Heart left ventricle (tissue), 16 donors: ENCODE measurements at regions not wholly inside any gene's neighbourhood (a gene's known extent, or its start where the extent isn't known, plus 50 kb on each side); places are given as distances from the start of the nearest gene placed in this dataset.

Source experiments
- ATAC-seq, 4 donors: fragments of 200-7000 bp; cut with Tn5 transposase; one replicate each; pipeline ENCODE4 v1.9.1; 2020 to 2022; ENCODE audit warnings: moderate library complexity in 4 of 4, mild to moderate bottlenecking in 3 of 4, moderate number of reproducible peaks in 1 of 4
- DNase-seq, 5 donors: peaks; one replicate each; pipeline ENCODE4 v3.0.0-alpha.2; 2020
- H3K27ac ChIP-seq, 12 donors: fragments of 200-600 bp; sonication (generic) in 4 of 12; one replicate each; pipeline versions ENCODE4 v1.5.0 to v1.8.0; 2016 to 2022; ENCODE audit warnings: mild to moderate bottlenecking in 2 of 12
- H3K27me3 ChIP-seq, 9 donors: fragments of 200-600 bp; sonication (generic) in 2 of 9; one replicate each; pipeline versions ENCODE4 v1.5.1 to v1.8.0; 2016 to 2022; ENCODE audit warnings: mild to moderate bottlenecking in 3 of 9
- H3K36me3 ChIP-seq, 9 donors: fragments of 200-600 bp; sonication (generic) in 2 of 9; one replicate each; pipeline versions ENCODE4 v1.5.0 to v1.8.0; 2018 to 2022; ENCODE audit warnings: mild to moderate bottlenecking in 2 of 9
- H3K4me1 ChIP-seq, 12 donors: fragments of 200-600 bp; sonication (generic) in 4 of 12; one replicate each; pipeline versions ENCODE4 v1.5.0 to v1.8.0; 2016 to 2022; ENCODE audit warnings: mild to moderate bottlenecking in 3 of 12
- H3K4me3 ChIP-seq, 12 donors: fragments of 200-600 bp; sonication (generic) in 4 of 12; one replicate each; pipeline versions ENCODE4 v1.5.0 to v1.8.0; 2017 to 2022; ENCODE audit warnings: mild to moderate bottlenecking in 9 of 12, moderate library complexity in 4 of 12
- H3K9me3 ChIP-seq, 12 donors: fragments of 200-600 bp; sonication (generic) in 4 of 12; one replicate each; pipeline versions ENCODE4 v1.5.0 to v1.8.0; 2016 to 2022; ENCODE audit warnings: mild to moderate bottlenecking in 1 of 12
- POLR2A ChIP-seq, 2 donors: fragments of 450-650 bp; IDR thresholded peaks; one replicate each; pipeline ENCODE4 v1.6.1; 2017; ENCODE audit warnings: antibody characterized with exemption in 2 of 2, mild to moderate bottlenecking in 2 of 2, moderate library complexity in 2 of 2
- WGBS, 4 donors: extraction: QIAGEN DNeasy Blood & Tissue Kit in 2 of 4; methylation state at CpG; one replicate each; pipeline versions ENCODE4 v1.1.5 to v1.1.7; 2013 to 2018; 5-methylcytosine and 5-hydroxymethylcytosine counted together
- intact Hi-C, 10 donors: fragments of 100-400 bp; cut with DNase I; formaldehyde crosslinking; loops; one replicate each; pipeline versions ENCODE4 v1.11.1 to v1.14.2; 2022
- TF ChIP-seq, protein P1 (sequence below), 12 donors: fragments of 200-600 bp; sonication (generic) in 4 of 12; IDR thresholded peaks; one replicate each; pipeline versions ENCODE4 v1.5.0 to v1.8.0; 2018 to 2022; ENCODE audit warnings: antibody characterized with exemption in 12 of 12, mild to moderate bottlenecking in 5 of 12
- donor health status: ischemic (EF 13 %, LVEDD 7.1; RV severe dilation, severe dysfunction).
- donor health status: healthy with polysubstance abuse.
- donor health status: DM: no; HTN: yes; CAD: no.
- donor health status: DM: no; HTN: no; CAD: no.
- donor health status: ischemic (EF 25% LVEDD 6.9; RV normal size, moderate dysfunction).
- donor health status: ischemic (EF 25% LVEDD 5.7; RV mildly dilated, moderate dysfunction).
- donor health status: healthy.
- donor health status: DM: yes; HTN: yes; CAD: no.
- donor health status: ischemic (EF 35%, LVEDD 5.7; RV mildly dilated, moderate dysfunction).
- donor health status: nonischemic (EF 11% LVEDD 7.7; RV severe dilation, severe dysfunction).
- donor health status: DM: yes; HTN: yes; CAD: no.
- donor health status: PGD.
- donor health status: ischemic (EF 29% LVEDD 5.4; RV normal size, mild dysfunction).
- donor health status: nonischemic (EF 23%, LVEDD 6.1; RV moderate dilation, normal function).

- Histone ChIP-seq H3K9me3 (peaks cover 0 to 15% (median 0%) of the 10 kb centered on the region in 12 donors), H3K27me3 (no peaks in the 10 kb centered on the region), H3K4me1 (no peaks in the 10 kb centered on the region), H3K27ac (no peak overlapping the region), H3K36me3 (no peaks in the 10 kb centered on the region), H3K4me3 (no peak overlapping the region)
- intact Hi-C loops, result no loop called here
- TF ChIP-seq POLR2A (IDR thresholded peaks at IDR 0.05), result no peak
- TF ChIP-seq, protein P1, sequence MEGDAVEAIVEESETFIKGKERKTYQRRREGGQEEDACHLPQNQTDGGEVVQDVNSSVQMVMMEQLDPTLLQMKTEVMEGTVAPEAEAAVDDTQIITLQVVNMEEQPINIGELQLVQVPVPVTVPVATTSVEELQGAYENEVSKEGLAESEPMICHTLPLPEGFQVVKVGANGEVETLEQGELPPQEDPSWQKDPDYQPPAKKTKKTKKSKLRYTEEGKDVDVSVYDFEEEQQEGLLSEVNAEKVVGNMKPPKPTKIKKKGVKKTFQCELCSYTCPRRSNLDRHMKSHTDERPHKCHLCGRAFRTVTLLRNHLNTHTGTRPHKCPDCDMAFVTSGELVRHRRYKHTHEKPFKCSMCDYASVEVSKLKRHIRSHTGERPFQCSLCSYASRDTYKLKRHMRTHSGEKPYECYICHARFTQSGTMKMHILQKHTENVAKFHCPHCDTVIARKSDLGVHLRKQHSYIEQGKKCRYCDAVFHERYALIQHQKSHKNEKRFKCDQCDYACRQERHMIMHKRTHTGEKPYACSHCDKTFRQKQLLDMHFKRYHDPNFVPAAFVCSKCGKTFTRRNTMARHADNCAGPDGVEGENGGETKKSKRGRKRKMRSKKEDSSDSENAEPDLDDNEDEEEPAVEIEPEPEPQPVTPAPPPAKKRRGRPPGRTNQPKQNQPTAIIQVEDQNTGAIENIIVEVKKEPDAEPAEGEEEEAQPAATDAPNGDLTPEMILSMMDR (IDR thresholded peaks at IDR 0.05), result no peak
- DNase-seq (no peak), ATAC-seq (no peak)
- 68 to 82% (median 75%) methylated on average over 3 of the region's 3 CpGs for WGBS, 4 donors
These were observed 617.1 kb upstream of the ZFP42 start for GRCh38 chr4:187378441-187378840.

DNA sequence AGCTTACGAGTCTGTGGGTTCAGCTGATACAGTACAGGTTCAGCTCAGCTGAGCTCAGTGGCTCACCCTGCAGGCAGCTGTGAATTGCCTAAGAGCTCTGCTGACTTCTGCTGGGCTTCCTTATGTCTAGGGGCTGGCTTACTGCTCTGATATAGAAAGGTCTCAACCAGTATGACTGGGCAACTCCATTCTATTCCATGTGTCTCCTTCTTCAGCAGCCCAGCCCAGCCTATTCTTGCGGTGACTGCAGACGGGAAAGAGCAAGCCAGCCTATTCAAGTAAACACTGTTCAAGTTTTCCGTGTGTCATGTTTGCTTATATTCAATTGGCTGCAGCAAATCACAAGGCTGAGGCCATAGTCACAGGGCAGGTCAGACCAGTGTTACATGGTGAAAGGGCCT is 615.4 kb upstream of the ZFP42 start:
- Histone ChIP-seq H3K27me3 (no peaks in the 10 kb centered on the region), H3K4me1 (no peaks in the 10 kb centered on the region), H3K27ac (no peak overlapping the region), H3K36me3 (no peaks in the 10 kb centered on the region), H3K4me3 (no peak overlapping the region), H3K9me3 (peaks cover 0 to 13% (median under 1%) of the 10 kb centered on the region in 12 donors)
- ATAC-seq (no peak), DNase-seq (no peak)
- WGBS, 4 donors, result 80 to 85% (median 83%) methylated on average over 4 of the region's 4 CpGs
- TF ChIP-seq, protein P1 (IDR thresholded peaks at IDR 0.05), result no peak
- TF ChIP-seq POLR2A (IDR thresholded peaks at IDR 0.05), result no peak
- intact Hi-C loops, result no loop called here

DNA sequence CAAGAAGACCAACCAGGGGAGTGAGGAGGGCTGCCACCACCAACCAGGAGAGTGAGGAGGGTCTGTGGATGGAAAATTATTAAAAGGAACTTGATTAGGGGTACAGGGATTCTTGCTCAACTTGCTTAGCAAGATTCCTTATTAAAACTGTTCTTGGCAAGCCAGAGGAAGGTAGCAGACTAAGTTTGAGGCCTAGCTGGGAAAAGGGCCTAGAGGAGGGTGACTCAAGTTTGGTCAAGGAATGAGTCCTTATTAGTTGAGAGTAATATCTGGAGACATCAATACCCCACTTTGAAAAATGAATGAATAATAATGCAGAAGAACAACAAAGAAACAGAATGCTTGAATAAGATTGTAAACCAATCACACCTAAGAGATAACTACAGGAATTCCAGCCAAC is 612.4 kb upstream of the ZFP42 start:
- ATAC-seq (no peak), DNase-seq (no peak)
- intact Hi-C loops, result no loop called here

GRCh38 chr4:187387739-187388138 is 607.8 kb upstream of the ZFP42 start:
- 65 to 79% (median 72%) methylated on average over 5 of the region's 5 CpGs for WGBS, 4 donors
- Histone ChIP-seq H3K27ac (no peak overlapping the region), H3K4me1 (no peaks in the 10 kb centered on the region), H3K27me3 (no peaks in the 10 kb centered on the region), H3K9me3 (peaks cover 0 to 9% (median 0%) of the 10 kb centered on the region in 12 donors), H3K36me3 (no peaks in the 10 kb centered on the region), H3K4me3 (no peak overlapping the region)
- TF ChIP-seq, protein P1 (IDR thresholded peaks at IDR 0.05), result no peak
- no peak for TF ChIP-seq POLR2A (IDR thresholded peaks at IDR 0.05)
- no peak for DNase-seq
- ATAC-seq, result no peak
- intact Hi-C loops, result no loop called here

More for the DNA sequence above, 612.4 kb upstream of the ZFP42 start:
- Histone ChIP-seq H3K27ac (no peak overlapping the region), H3K36me3 (no peaks in the 10 kb centered on the region), H3K9me3 (peaks cover 0 to 9% (median 0%) of the 10 kb centered on the region in 12 donors), H3K4me3 (no peak overlapping the region), H3K27me3 (no peaks in the 10 kb centered on the region), H3K4me1 (no peaks in the 10 kb centered on the region)
- TF ChIP-seq, protein P1 (IDR thresholded peaks at IDR 0.05), result no peak
- TF ChIP-seq POLR2A (IDR thresholded peaks at IDR 0.05), result no peak
